ENCODE measurements at regions not wholly inside any gene's neighbourhood (a gene's known extent, or its start where the extent isn't known, plus 50 kb on each side); places are given as distances from the start of the nearest gene placed in this dataset.

DNA sequence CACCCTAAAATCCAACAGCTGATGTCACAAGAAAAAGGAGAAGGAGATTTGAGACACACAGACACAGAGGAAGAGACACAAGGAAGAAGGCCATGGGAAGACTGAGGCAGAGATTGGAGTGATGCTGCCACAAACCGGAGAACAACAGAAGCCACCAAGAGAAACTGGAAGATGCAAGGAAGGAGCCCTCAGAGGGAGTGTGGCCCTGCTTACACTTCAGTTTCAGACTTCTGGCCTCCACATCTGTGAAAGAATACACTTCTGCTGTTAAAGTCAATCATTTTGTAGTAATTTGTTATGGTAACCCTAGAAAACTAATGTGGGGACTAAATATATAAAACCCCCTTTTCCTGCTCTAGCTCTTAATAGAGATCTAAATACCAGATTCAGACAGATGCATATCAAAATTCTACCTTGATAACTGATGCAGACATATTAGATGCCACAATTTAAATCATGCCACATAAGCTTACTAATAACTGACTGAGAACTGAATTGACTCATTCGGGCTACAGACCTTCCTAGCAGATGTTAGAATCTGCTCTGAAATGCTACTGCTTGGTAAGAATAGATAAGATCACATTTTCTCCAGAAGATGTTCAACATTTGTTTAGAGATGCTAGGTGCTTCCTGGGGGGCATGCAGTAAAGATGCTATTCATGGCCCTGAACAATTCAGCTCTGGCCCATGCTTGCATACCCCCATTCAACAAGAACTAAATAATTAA, 113.1 kb upstream of the CCND2 start:
- no peak for DNase-seq (ENCODE audit: low spot score)
- TF ChIP-seq, protein P1, sequence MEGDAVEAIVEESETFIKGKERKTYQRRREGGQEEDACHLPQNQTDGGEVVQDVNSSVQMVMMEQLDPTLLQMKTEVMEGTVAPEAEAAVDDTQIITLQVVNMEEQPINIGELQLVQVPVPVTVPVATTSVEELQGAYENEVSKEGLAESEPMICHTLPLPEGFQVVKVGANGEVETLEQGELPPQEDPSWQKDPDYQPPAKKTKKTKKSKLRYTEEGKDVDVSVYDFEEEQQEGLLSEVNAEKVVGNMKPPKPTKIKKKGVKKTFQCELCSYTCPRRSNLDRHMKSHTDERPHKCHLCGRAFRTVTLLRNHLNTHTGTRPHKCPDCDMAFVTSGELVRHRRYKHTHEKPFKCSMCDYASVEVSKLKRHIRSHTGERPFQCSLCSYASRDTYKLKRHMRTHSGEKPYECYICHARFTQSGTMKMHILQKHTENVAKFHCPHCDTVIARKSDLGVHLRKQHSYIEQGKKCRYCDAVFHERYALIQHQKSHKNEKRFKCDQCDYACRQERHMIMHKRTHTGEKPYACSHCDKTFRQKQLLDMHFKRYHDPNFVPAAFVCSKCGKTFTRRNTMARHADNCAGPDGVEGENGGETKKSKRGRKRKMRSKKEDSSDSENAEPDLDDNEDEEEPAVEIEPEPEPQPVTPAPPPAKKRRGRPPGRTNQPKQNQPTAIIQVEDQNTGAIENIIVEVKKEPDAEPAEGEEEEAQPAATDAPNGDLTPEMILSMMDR (IDR thresholded peaks at IDR 0.05; ENCODE audit: unreplicated experiment) = no peak
- Mint-ChIP-seq H3K4me1 (ENCODE audit: unreplicated experiment) (peaks cover 6% of the 10 kb centered on the region), H3K36me3 (ENCODE audit: low read depth, unreplicated experiment) (peaks cover 7% of the 10 kb centered on the region), H3K4me3 (ENCODE audit: unreplicated experiment) (no peak overlapping the region), H3K9me3 (ENCODE audit: unreplicated experiment) (no peaks in the 10 kb centered on the region), H3K27me3 (ENCODE audit: unreplicated experiment) (no peaks in the 10 kb centered on the region), H3K27ac (ENCODE audit: unreplicated experiment) (no peak overlapping the region)

DNA sequence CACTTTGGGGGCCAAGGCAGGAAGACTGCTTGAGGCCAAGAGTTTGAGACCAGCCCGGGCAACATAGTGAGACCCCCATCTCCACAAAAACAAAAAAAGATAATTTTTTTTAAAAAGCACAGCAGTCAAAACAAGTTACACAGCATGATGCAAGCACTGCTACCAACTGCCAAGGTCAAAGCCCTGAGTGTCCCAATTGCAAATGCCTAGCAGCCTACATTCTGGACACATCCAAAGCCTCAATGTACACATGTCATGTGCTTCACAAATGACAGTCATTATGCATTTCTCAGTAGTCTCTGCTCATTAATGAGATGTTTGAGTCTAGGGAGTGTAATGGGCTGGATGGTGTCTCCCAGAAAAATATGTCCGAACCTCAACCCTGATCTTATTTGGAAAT, 113.7 kb upstream of the CCND2 start:
- peaks cover 3% of the 10 kb centered on the region for H3K4me1 Mint-ChIP-seq (ENCODE audit: unreplicated experiment)
- H3K27me3 Mint-ChIP-seq (ENCODE audit: unreplicated experiment) = no peaks in the 10 kb centered on the region
- H3K36me3 Mint-ChIP-seq (ENCODE audit: low read depth, unreplicated experiment) = peaks cover 7% of the 10 kb centered on the region
- no peaks in the 10 kb centered on the region for H3K9me3 Mint-ChIP-seq (ENCODE audit: unreplicated experiment)
- no peak overlapping the region for H3K27ac Mint-ChIP-seq (ENCODE audit: unreplicated experiment)
- TF ChIP-seq, protein P1 (IDR thresholded peaks at IDR 0.05; ENCODE audit: unreplicated experiment) = no peak
- DNase-seq (ENCODE audit: low spot score) = no peak
- no peak overlapping the region for H3K4me3 Mint-ChIP-seq (ENCODE audit: unreplicated experiment)

DNA sequence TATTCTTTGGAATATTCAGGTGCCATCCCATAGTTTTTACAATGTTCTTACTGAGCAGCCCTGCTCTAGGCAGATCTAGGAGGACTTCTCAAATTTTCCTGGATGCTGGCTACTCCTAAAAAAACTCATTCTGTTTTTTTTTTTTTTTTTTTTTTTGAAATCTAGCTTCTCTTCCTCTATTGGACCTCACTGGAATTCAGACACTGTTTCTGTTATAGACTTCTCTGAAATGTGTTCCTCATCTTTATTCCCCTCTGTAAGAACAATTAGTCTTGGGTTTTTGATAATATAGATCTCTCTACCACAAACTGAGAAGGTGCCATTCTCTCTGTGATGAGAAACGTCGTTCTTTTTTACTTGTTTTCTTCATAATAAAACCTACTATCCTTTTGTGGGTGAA, 115.3 kb upstream of the CCND2 start:
- TF ChIP-seq, protein P1 (IDR thresholded peaks at IDR 0.05; ENCODE audit: unreplicated experiment) = no peak
- Mint-ChIP-seq H3K27me3 (ENCODE audit: unreplicated experiment) (no peaks in the 10 kb centered on the region), H3K27ac (ENCODE audit: unreplicated experiment) (no peak overlapping the region), H3K4me3 (ENCODE audit: unreplicated experiment) (no peak overlapping the region), H3K36me3 (ENCODE audit: low read depth, unreplicated experiment) (peaks cover 7% of the 10 kb centered on the region), H3K9me3 (ENCODE audit: unreplicated experiment) (no peaks in the 10 kb centered on the region), H3K4me1 (ENCODE audit: unreplicated experiment) (no peaks in the 10 kb centered on the region)
- DNase-seq (ENCODE audit: low spot score) = no peak

DNA sequence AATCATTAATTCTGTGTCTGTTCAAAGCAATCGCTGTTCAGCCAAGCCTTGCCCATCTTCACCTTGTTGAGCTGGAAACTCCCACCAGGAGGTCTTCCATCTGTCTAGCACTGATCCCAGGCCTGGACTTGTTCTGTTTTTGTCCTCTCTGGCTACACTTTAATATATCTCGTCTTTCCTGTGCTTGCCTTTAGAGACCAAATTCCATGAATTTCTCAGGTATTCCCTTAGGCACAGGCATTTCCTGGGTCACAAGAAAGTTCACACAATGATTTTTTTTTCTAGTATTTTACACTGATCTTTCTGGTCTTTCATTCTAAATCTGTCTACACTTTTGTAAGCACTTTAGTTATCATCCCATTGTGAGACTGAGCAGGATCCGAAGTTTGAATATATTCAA, 116.4 kb upstream of the CCND2 start:
- H3K4me3 Mint-ChIP-seq (ENCODE audit: unreplicated experiment) = no peak overlapping the region
- no peaks in the 10 kb centered on the region for H3K9me3 Mint-ChIP-seq (ENCODE audit: unreplicated experiment)
- peaks cover 4% of the 10 kb centered on the region for H3K4me1 Mint-ChIP-seq (ENCODE audit: unreplicated experiment)
- H3K27me3 Mint-ChIP-seq (ENCODE audit: unreplicated experiment) = no peaks in the 10 kb centered on the region
- DNase-seq (ENCODE audit: low spot score) = no peak
- H3K36me3 Mint-ChIP-seq (ENCODE audit: low read depth, unreplicated experiment) = peaks cover 6% of the 10 kb centered on the region
- TF ChIP-seq, protein P1 (IDR thresholded peaks at IDR 0.05; ENCODE audit: unreplicated experiment) = no peak
- no peak overlapping the region for H3K27ac Mint-ChIP-seq (ENCODE audit: unreplicated experiment)

DNA sequence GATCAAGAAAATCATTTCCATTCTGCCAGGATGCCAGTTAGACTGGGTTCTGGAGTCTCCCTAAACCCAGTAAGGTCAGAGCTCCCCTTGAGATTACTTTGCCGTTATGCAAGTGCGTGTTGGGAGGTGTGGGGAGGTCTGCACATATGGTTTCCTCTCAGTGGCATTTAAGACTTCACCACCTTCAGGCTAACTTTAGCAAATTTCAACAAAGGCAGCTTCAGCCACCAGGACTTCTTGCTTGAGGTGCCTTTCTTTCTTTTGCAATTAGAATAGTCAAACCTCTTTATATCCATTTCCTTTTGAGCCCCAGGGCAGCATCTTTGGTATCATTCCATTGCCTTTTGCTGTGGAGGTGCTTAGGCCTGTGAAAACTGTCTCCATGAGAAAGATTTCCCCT, 117.2 kb upstream of the CCND2 start:
- Mint-ChIP-seq H3K4me3 (ENCODE audit: unreplicated experiment) (no peak overlapping the region), H3K36me3 (ENCODE audit: low read depth, unreplicated experiment) (no peaks in the 10 kb centered on the region), H3K27me3 (ENCODE audit: unreplicated experiment) (peaks cover 4% of the 10 kb centered on the region), H3K27ac (ENCODE audit: unreplicated experiment) (no peak overlapping the region), H3K9me3 (ENCODE audit: unreplicated experiment) (no peaks in the 10 kb centered on the region), H3K4me1 (ENCODE audit: unreplicated experiment) (peaks cover 4% of the 10 kb centered on the region)
- DNase-seq (ENCODE audit: low spot score) = no peak
- TF ChIP-seq, protein P1 (IDR thresholded peaks at IDR 0.05; ENCODE audit: unreplicated experiment) = no peak
